GM18861 (cell line): ENCODE measurements at regions not wholly inside any gene's neighbourhood (a gene's known extent, or its start where the extent isn't known, plus 50 kb on each side); places are given as distances from the start of the nearest gene placed in this dataset.

Source experiments
- ATAC-seq: cut with Tn5 transposase; IDR thresholded peaks from one replicate; pipeline ENCODE4 v1.9.1; 2021; ENCODE audit not compliant: unreplicated experiment

- ATAC-seq: no peak
These were observed 233.3 kb downstream of the KCNA4 start for GRCh38 chr11:29783506-29783905.

GRCh38 chr11:29782447-29782846 lies 234.4 kb downstream of the KCNA4 start:
- ATAC-seq: no peak

GRCh38 chr11:29781268-29781667 lies 235.6 kb downstream of the KCNA4 start:
- no peak for ATAC-seq

GRCh38 chr11:29780756-29781155 lies 236.1 kb downstream of the KCNA4 start:
- no peak for ATAC-seq

- no peak for ATAC-seq
These were observed 243.1 kb downstream of the KCNA4 start for GRCh38 chr11:29773656-29774264.

- ATAC-seq: no peak
These were observed 260.0 kb downstream of the KCNA4 start for GRCh38 chr11:29756871-29757270.

- no peak for ATAC-seq
These were observed 261.4 kb downstream of the KCNA4 start for GRCh38 chr11:29755474-29755873.

GRCh38 chr11:29751618-29752017 lies 265.2 kb downstream of the KCNA4 start:
- no peak for ATAC-seq

- ATAC-seq: no peak
These were observed 266.4 kb downstream of the KCNA4 start for GRCh38 chr11:29750392-29750791.

- ATAC-seq: no peak
These were observed 282.5 kb downstream of the KCNA4 start for GRCh38 chr11:29734287-29734686.

- ATAC-seq: no peak
These were observed 303.0 kb downstream of the KCNA4 start for GRCh38 chr11:29713831-29714320.

GRCh38 chr11:29712616-29713015 lies 304.2 kb downstream of the KCNA4 start:
- no peak for ATAC-seq

GRCh38 chr11:29707924-29708323 lies 308.9 kb downstream of the KCNA4 start:
- no peak for ATAC-seq

- ATAC-seq: no peak
These were observed 331.5 kb downstream of the KCNA4 start for GRCh38 chr11:29685361-29685760.

- no peak for ATAC-seq
These were observed 334.0 kb downstream of the KCNA4 start for GRCh38 chr11:29682856-29683255.

- peak; percentile 88 for ATAC-seq
These were observed 336.8 kb downstream of the KCNA4 start for GRCh38 chr11:29679996-29680395.

- ATAC-seq: no peak
These were observed 339.8 kb downstream of the KCNA4 start for GRCh38 chr11:29676993-29677392.

- ATAC-seq: no peak
These were observed 347.5 kb downstream of the KCNA4 start for GRCh38 chr11:29669310-29669709.

GRCh38 chr11:29657709-29658108 lies 359.1 kb downstream of the KCNA4 start:
- no peak for ATAC-seq

- ATAC-seq: no peak
These were observed 360.2 kb downstream of the KCNA4 start for GRCh38 chr11:29656597-29656996.

- ATAC-seq: no peak
These were observed 371.5 kb downstream of the KCNA4 start for GRCh38 chr11:29645373-29645772.

GRCh38 chr11:29641201-29641600 lies 375.6 kb downstream of the KCNA4 start:
- ATAC-seq: no peak

GRCh38 chr11:29634744-29635143 lies 382.1 kb downstream of the KCNA4 start:
- ATAC-seq: no peak
